ENCODE measurements at regions not wholly inside any gene's neighbourhood (a gene's known extent, or its start where the extent isn't known, plus 50 kb on each side); places are given as distances from the start of the nearest gene placed in this dataset.

- in situ Hi-C loops (cut with HindIII; ENCODE audit: extremely low pct_ligation_motif_present, low pct_unique_long_range_greater_than_20kb), result no loop called here
- 8% methylated on average over 2 of the region's 2 CpGs for WGBS (ENCODE audit: low lambda C conversion rate)
- BruUV-seq (replicated peaks), result no TSS peak
- no peaks in the 10 kb centered on the region for H3K79me2 ChIP-seq (ENCODE audit: insufficient read depth, low read length)
- H3K4me3 ChIP-seq (replicated peaks in 1 of 3; ENCODE audit: insufficient read depth in 1 of 3, low read depth in 2 of 3, low read length in 3 of 3), result no peak overlapping the region
- CTCF ChIA-PET (ENCODE audit: low intra/inter-chr PET ratio, low total read pairs), result no interaction called here
- no peaks in the 10 kb centered on the region for H4K20me1 ChIP-seq (ENCODE audit: insufficient read depth, low read length)
- H3K9ac ChIP-seq (ENCODE audit: insufficient read depth, low read depth, low read length), result no peak overlapping the region
- no peak overlapping the region for H3K27ac ChIP-seq (ENCODE audit: extremely low read length, insufficient read depth, low read length)
- peaks cover 9% of the 10 kb centered on the region; the same call in 1 of the 2 replicates for H3K4me1 ChIP-seq (ENCODE audit: insufficient read depth, low read length)
- no peaks in the 10 kb centered on the region for H3K27me3 ChIP-seq (ENCODE audit: control insufficient read depth in 1 of 2, insufficient read depth in 2 of 2, low read length in 2 of 2)
- DNase-seq (ENCODE audit: low spot score) (no peak), ATAC-seq (no peak), FAIRE-seq (no peak)
- intact Hi-C loops (cut with micrococcal nuclease; ENCODE audit: unreplicated experiment), result no loop called here
- POLR2A ChIA-PET, result no interaction called here
- no peak overlapping the region for H3K4me2 ChIP-seq (ENCODE audit: low read depth, low read length)
- H3K9me3 ChIP-seq (ENCODE audit: low read length), result peaks cover 84% of the 10 kb centered on the region
- no peaks in the 10 kb centered on the region for H3K36me3 ChIP-seq (replicated peaks in 1 of 2; ENCODE audit: control insufficient read depth in 1 of 2, insufficient read depth in 2 of 2, low read length in 2 of 2)
- TF ChIP-seq ARID2 (CRISPR knock-in tag; IDR thresholded peaks at IDR 0.05; ENCODE audit: borderline replicate concordance) (no peak), CENPX (CRISPR knock-in tag; IDR thresholded peaks at IDR 0.05) (no peak)
- H2AFZ ChIP-seq (ENCODE audit: low read length), result no peak overlapping the region
Measured at GRCh38 chr16:61596655-61597054, 439.6 kb downstream of the CDH8 start.

- peaks cover 83% of the 10 kb centered on the region for H3K9me3 ChIP-seq (ENCODE audit: low read length)
- H2AFZ ChIP-seq (ENCODE audit: low read length), result no peak overlapping the region
- WGBS (ENCODE audit: low lambda C conversion rate), result 7% methylated on average over 3 of the region's 3 CpGs
- H3K9ac ChIP-seq (ENCODE audit: insufficient read depth, low read depth, low read length), result no peak overlapping the region
- ATAC-seq (peak; percentile 65), FAIRE-seq (no peak), DNase-seq (ENCODE audit: low spot score) (peak; percentile 69)
- H4K20me1 ChIP-seq (ENCODE audit: insufficient read depth, low read length), result no peaks in the 10 kb centered on the region
- ChIA-PET CTCF (ENCODE audit: low intra/inter-chr PET ratio, low total read pairs) (no interaction called here), POLR2A (no interaction called here)
- in situ Hi-C loops (cut with HindIII; ENCODE audit: extremely low pct_ligation_motif_present, low pct_unique_long_range_greater_than_20kb), result no loop called here
- intact Hi-C loops (cut with micrococcal nuclease; ENCODE audit: unreplicated experiment), result no loop called here
- no peaks in the 10 kb centered on the region for H3K27me3 ChIP-seq (ENCODE audit: control insufficient read depth in 1 of 2, insufficient read depth in 2 of 2, low read length in 2 of 2)
- no peaks in the 10 kb centered on the region for H3K79me2 ChIP-seq (ENCODE audit: insufficient read depth, low read length)
- H3K4me1 ChIP-seq (ENCODE audit: insufficient read depth, low read length), result peaks cover 9% of the 10 kb centered on the region; the same call in 1 of the 2 replicates
- BruUV-seq (replicated peaks), result no TSS peak
- no peak overlapping the region for H3K4me2 ChIP-seq (ENCODE audit: low read depth, low read length)
- H3K27ac ChIP-seq (ENCODE audit: extremely low read length, insufficient read depth, low read length), result no peak overlapping the region
- no peaks in the 10 kb centered on the region for H3K36me3 ChIP-seq (replicated peaks in 1 of 2; ENCODE audit: control insufficient read depth in 1 of 2, insufficient read depth in 2 of 2, low read length in 2 of 2)
- no peak overlapping the region for H3K4me3 ChIP-seq (replicated peaks in 1 of 3; ENCODE audit: insufficient read depth in 1 of 3, low read depth in 2 of 3, low read length in 3 of 3)
- 0 out of 2 replicates have a peak, but pooled peaks have one; percentile 42 for TF ChIP-seq MIXL1 (CRISPR knock-in tag; IDR thresholded peaks at IDR 0.05)
- TF ChIP-seq GABPA (IDR thresholded peaks at IDR 0.05; ENCODE audit: low read depth, low read length), result no peak
- TF ChIP-seq GABPA (CRISPR knock-in tag; IDR thresholded peaks at IDR 0.05; ENCODE audit: low read depth), result peak; percentile 55; the same call in 1 of the 2 replicates
- no peak for TF ChIP-seq NONO (IDR thresholded peaks at IDR 0.05)
- TF ChIP-seq NONO (CRISPR knock-in tag; conservative IDR thresholded peaks at IDR 0.05), result no peak
- TF ChIP-seq HNF4A (CRISPR knock-in tag; IDR thresholded peaks at IDR 0.05), result peak; percentile 81
- peak; percentile 47; the same call in 1 of the 2 replicates for TF ChIP-seq AHDC1 (CRISPR knock-in tag; IDR thresholded peaks at IDR 0.05; ENCODE audit: borderline replicate concordance)
- TF ChIP-seq FOXC1 (CRISPR knock-in tag; IDR thresholded peaks at IDR 0.05; ENCODE audit: borderline replicate concordance), result no peak
- no peak for TF ChIP-seq ZNF766 (CRISPR knock-in tag; IDR thresholded peaks at IDR 0.05; ENCODE audit: borderline replicate concordance)
- TF ChIP-seq SP5 (CRISPR knock-in tag; IDR thresholded peaks at IDR 0.05; ENCODE audit: borderline replicate concordance, low read depth), result no peak
- TF ChIP-seq ZNF629 (CRISPR knock-in tag; conservative IDR thresholded peaks at IDR 0.05), result no peak
- TF ChIP-seq ZNF703 (CRISPR knock-in tag; IDR thresholded peaks at IDR 0.05; ENCODE audit: borderline replicate concordance), result no peak
- no peak for TF ChIP-seq ZSCAN21 (CRISPR knock-in tag; IDR thresholded peaks at IDR 0.05; ENCODE audit: borderline replicate concordance)
- TF ChIP-seq EZH2 (conservative IDR thresholded peaks at IDR 0.05; ENCODE audit: low read depth, low read length), result no peak
Measured at GRCh38 chr16:61595605-61596004, 440.6 kb downstream of the CDH8 start.

All from HepG2 (cell line).